Stimulated activated CD8-positive, alpha-beta memory T cell treated with anti-CD3 and anti-CD28 coated beads, Interleukin-15, amount 100 ng/mL, for 24 hours (primary cell): ENCODE measurements at regions not wholly inside any gene's neighbourhood (a gene's known extent, or its start where the extent isn't known, plus 50 kb on each side); places are given as distances from the start of the nearest gene placed in this dataset.

ENCODE experiments used
- DNase-seq: peaks from one replicate; pipeline ENCODE4 v3.0.0-alpha.2; 2020; ENCODE audit warnings: low read depth

DNA sequence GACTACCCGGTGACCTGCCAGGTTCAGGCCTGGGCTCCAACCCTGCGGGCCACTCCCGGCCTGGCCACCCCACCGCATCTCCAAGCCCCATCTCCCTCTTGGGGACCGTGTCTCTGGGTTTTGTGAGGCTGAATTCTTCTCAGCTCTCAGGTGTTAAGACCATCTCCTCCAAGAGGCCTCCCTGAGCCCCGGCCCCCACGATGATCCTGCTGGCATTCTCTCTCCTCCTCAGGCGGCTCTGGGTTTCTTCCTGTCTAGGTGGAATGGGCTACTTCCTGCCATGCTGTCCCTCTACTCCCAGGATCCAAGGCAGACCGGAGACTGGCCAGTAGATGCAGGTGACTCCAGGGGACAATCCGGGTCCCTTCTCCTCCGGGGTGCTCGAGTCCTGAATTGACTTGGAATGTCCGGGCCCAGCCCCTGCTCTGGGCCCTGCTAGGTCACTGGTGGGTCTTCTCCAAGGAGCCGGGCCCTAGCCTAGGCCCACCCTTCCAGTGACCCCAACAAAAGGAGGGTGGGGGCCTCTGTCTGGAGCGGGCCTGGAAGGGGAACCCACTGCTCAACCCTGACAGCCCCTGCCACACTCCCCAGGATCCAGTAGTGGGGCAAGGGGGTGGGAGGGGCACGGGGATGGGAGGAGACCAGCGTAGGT, 219.8 kb downstream of the C9orf50 start:
- no peak for DNase-seq

DNA sequence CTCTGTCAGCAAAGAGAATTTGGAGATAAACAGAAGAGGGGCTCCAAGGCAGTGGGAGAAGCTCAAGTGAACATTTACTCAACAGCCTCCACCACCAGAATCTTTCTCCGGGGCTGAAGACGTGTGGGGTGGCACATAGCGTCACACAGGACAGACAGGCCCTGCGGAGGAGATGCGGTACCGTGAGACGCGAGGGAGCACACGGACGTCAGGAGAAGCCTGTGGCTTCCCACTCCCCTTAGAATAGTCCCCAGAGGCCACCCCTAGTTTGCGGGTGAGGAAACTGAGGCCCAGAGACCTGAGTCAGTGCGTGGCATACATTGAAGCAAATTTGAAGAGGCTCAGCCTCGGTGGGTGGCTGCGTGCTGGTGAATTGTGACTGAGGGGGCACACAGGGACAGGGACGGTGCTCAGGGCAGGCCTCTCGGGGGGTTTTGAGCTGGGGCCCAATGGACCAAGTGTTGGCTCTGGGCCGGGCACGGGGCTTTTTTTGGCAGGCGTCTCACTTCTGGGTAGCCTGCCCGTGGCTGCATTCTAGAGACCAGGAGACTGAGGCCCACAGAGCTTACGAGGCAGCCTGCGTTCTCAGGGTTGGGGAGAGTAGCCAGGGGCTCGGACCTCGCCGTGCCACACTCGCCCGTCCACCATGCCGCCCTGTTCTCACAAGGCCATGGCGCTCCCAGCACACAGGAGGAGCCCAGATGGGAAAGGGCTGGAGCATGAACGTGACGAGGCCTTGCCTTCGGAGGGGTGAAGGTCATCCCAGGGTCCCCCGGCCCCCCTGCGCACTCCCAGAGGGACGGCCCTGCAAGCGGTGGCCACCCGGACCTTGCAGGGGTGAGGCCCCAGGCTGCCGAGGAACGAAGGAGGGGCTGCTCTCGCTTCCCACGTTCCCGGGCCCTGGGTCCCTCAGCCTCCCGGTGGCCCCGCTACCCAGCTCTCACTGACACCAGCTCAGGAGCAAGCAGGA, 220.6 kb downstream of the C9orf50 start:
- DNase-seq = no peak

DNA sequence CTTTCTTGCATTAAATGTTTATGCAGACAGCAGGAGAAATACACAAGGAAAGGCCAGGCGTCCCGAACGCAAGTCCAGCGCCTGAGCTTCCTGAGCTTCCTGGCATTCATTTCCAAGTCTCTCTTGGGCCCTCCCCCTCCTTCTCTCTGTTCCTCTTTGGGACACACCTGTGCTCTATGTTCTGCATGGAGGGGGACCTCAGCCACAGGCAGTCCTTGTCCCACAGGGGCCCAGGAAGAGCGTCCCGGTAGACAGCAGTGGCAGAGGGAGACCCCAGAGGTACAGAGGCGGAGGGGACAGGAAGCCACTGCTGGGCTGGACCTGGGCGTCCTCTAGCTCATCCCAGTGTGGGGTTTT, 221.3 kb downstream of the C9orf50 start:
- DNase-seq = no peak

DNA sequence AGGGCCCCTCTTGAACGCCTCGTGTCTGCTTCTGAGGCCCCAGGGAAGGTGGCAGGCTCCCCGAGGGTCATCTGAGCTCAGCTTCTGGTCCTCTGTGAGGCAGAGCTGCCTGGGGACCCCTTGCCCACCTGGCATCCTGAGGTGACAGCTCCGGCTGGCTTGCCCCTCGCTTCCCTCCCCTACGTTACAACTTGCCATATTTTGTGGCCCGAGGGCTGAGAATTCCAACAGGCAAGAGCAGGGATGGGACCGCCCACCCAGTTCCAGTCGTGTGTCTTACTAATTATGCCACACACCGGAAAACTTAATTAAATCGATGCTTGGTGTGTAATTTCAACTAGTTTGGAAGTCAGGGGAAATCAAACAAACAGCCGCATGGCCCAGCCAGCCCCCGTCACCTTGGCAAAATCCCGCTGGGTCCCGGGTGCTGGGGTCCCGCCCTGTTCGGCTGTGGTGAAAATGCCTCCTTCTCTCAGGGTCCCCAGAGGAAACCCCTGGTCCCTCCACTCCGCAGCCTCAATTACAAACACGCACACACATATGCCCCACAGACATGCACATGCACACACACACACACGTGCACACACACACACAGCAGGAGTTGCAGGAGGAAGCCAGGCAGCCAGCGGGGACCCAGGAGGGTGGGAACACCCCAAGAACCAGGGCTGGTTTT, 221.0 kb upstream of the IER5L start:
- no peak for DNase-seq

DNA sequence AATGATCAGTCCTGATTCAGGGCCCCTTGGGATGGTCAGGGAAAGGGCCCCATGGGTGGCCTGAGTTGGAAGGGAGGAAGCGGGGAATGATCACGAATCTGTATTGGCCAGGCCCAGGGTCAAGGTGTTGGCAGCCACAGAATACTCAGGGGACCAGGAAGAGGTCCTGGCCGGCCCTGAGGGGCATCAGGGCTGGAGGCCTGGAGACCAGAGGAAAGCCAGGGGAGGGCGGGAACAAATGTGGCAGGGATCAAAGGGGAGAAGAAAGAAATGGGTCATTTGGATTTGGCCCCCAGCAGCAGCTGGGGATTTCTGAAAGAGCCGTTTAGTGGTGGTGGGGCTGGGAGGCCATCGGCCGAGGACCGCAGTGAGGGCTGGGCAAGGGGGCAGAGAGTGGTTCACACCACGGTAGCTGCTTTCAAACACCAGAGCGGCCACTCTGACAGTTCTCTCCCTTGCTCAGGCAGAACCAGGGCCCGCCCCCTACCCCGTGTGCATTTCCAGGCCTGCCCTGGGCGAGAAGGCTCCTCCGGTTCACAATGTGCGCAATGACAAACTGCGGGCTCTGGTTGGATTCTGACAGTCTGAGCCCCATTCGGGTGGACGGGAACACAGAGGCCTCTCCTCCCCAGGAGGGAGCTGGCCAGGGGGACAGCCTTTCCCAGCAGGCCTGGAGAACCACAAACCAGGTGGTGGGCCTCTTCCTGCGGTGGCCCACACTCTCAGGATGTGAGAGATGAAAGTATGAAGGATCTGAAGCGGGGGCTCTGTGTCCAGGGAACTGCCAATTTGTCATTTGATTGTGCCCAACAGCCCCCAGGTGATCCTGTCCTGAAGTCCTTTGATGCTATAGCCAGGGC, 220.3 kb upstream of the IER5L start:
- no peak for DNase-seq

DNA sequence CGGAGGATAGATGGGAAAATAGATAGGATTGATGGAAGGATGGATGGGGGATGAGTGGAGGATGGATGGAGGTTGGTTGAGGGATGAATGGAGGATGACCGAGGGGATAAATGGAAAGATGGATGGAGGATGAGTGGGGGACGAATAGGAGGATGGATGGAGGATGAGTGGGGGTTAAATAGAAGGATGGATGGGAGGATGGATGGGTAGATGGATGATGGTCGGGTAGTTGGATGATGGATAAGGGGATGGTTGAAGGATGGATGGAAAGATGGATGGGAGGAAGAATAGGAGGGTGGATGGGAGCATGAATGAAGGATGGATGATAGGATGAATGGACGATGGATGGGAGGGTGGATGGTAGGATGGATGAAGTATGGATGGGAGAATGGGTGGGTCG, 219.3 kb upstream of the IER5L start:
- no peak for DNase-seq

DNA sequence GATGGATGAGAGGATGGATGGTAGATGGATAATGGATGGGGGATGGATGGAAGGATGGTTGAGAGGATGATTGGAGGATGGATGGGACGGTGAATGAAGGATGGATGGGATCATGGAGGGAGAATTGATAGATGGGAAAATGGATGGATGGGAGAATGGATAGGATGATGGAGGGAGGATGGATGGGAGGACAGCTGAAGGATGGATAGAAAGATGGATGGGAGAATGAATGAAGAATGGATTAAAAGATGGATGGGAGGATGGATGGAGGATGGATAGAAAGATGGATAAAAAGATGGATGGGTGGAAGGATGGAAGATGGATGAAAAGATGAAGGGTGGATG, 218.3 kb upstream of the IER5L start:
- DNase-seq = no peak

DNA sequence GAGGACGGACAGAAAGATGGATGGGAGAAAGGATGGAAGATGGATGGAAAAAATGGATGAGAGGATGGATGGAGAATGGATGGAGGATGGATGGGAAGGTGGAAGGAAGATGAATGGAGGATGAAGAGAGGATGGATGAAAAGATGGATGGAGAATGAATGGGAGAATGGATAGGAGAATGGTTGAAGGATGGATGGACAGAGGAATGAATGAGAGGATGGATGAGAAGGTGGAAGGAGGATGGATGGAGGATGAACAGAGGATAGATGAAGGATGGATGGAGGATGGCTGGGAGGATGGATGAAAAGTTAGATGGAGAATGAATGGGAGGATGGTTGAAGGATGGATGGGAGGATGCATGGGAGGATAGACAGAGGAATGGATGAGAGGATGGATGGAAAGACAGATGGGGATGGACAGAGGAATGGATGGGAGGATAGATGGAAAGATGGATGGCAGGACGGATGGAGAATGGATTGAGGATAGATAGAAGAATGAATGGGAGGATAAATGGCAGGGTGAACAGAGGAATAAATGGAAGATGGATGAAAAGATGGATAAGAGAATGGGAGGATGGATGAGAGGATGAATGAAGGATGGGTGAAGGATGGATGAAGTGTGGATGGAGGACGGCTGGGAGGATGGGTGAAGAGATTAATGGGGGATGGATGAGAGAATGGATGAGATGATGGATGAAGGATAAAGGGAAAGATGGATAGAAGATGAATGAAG, 217.7 kb upstream of the IER5L start:
- no peak for DNase-seq

DNA sequence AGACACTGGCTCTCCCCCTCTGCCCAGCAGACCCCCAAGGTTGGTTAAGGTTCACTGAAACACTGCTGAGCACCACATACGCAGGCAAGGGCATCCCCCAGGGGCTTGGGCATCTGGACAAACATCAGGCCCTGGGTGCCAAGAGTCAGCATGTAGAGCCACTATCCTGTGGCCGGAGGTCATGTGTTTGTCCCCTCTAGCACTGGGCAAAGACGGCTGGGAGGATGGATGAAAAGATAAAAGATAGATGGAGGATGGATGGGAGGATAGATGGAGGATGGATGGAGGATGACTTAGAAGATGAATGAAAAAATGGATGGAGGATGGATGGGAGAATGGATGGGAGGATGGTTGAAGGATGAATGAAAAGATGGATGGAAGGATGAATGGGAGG, 216.8 kb upstream of the IER5L start:
- no peak for DNase-seq

DNA sequence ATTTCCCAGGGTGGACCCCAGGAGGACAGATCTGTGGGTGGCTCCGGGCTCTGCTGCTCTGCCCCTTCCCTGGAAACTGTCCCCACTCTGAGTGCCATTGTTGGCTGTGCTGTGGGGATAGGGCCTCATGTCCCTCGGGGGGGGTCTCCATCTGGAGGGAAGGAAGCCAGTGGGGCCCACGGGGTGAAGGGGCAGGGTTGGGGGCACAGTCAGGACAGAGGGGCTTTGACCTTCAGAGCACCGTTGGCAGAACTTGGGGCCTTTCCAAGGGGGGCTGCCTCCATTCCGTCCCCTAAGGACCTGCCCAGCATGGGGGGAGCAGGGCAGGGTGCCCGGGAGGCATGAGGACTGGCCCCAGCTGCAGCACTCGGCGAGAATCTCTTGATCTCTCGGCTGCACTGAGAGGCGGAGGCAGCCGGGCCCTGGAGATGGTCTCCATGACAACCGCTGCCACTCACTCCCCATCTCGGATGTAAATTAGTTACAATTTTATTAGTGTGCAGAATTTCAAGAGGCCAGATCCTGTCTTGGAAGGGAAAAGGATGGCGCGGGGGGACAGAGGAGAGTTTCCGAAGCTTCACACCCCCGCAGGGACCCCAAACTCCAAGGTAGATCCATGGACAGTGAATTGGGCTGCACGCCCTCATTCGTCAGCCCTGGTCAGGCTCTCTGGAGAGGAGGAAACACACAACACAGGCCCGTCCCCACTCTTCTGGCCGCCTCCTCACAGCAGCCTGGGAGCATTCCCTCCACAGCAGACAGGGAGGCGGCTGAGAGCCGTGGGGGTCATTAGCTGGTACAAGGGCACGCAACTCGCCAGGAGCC, 216.2 kb upstream of the IER5L start:
- DNase-seq = no peak

DNA sequence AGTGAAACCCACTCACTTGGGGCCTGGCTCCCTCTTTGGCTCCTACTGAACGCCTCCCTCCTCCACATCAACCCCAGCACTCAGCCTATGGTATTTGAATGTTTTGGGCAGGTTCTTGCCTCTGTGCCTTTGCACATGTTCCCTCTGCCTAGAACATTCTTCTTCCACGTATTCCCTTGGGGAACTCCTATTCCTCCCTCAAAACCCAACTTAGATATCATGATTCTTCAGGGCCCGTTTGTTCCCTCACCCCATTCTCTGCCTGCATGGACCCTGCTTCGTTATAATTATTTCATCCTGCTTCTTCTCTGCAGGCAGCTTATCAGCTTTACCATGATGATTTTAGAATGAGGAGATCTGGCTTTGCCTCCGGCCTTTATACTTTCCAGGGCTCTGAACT, 215.0 kb upstream of the IER5L start:
- DNase-seq = no peak

DNA sequence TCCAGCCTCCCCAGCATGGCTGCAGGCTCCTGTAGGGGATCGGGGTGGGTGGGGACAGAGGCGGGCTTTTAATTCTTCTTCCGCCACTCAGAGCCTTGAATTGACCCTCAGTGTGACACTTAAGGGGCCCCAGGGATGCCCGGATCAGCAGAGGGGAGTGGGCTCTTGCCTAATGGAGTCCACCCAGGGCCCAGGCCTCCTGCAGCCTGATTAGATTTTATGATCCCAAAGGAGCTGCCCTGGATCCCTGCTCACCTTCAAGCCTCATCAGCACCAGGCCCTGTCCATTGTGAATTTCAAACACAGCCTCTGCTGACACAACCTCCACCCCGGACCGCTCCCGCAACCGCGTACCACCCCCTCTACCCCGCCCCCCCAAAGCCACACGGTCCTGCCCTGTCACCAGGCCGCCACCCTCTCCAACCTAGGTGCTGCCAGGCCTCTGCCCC, 214.1 kb upstream of the IER5L start:
- no peak for DNase-seq

DNA sequence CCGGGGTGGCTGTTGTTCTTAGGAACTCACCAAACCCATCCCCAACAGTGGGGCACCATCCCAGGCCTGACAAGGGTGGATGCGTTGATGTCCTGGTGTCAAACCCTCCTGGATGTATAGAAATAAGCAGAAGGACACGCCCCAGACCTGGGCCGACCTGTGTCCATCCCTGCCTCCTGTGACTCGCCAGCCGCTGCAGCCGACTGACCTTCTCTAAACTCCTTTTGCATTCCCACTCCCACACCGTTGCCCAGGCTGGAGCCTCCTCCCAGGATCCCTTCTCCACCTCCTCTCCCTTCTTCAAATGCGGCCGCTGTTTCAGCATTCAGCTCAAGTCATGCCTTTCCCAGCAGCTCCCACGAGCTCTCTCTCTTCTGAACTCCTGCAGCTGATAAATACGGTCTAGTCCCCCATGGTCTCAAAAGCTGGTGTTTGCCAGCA, 213.2 kb upstream of the IER5L start:
- no peak for DNase-seq

DNA sequence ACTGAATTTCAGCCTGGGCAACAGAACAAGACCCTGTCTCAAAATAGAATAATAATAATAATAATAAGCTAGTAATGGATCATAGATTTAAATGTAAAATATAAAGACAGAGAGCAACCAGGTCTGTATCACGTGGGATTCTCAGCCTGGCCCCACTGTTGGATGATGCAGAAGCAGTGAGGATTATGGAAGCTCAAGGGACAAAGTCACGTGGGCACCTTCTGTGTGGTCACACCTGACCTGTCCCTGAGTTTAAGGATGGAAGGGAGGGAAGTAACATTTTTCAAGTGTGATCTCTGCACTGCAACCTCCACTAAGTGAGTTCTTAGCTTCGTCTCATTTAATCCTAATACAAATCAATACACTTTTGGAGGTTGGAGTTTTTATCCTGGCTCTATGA, 212.5 kb upstream of the IER5L start:
- no peak for DNase-seq

DNA sequence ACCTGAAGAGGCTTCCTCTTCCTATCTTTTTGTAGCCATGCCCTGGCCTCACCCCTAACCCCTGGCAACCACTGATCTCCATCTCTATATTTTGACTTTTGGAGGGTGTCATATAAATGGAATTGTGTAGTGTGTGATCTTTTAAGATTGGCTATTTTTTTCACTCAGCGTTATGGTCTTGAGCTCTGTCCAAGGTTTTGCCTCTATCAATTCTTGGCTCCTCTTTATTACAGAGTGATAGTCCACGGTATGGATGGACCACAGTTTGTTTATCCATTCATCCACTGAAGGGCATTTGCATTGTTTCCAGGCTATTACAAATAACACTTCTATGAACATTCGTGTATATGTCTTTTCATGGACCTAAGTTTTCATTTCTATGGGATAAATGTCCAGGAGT, 209.8 kb upstream of the IER5L start:
- no peak for DNase-seq

DNA sequence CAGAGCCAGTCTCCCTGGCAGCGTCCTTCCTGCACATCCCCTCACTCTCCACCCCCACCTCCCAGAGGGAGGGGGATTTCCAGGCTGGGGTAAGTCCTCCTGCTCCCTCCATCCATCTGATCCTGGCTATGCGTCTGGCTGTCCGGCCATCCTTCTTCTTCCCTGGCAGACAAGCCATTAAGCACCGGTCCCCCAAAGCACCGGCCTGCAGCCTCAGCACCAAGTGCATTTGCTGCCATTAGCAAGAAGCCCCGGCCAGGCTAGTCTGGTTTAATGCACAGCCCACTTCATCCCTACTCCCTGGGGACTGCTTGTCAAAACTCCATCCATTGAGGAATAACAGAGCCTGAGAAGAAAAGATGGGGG, 208.7 kb upstream of the IER5L start:
- DNase-seq = no peak

DNA sequence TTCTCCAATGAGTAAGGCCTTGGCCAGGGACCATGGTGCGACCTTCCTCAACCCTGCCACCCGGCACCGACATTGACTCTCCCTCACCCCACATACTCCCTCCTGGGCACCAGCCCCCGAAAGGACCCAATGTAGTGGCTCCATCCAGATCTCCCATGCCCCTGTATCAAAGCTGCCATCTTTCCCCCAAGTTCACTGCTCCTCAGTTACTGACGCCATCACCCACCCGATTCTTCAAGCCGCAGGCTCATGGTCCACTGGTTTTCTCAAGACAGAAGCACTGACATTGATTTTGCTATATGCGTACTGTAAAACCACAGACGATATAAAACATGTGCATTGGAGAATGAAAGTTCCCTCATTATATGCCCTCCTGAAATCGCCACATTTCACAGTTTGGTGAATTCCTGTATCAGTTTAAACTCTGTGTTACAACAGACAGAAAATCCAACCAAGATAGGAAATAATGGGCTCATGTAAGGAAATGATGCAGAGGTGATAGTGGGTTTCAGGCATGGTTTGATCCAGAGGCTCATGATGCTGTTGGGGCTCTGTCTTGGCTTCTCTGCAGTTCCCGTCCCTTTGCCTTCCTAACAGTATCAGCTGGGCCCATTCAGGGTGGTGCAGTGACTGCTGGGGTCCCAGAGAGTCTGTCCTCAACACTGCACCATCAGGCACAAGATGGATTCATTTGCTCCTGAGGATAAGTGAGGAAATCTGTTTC, 207.3 kb upstream of the IER5L start:
- DNase-seq = no peak

DNA sequence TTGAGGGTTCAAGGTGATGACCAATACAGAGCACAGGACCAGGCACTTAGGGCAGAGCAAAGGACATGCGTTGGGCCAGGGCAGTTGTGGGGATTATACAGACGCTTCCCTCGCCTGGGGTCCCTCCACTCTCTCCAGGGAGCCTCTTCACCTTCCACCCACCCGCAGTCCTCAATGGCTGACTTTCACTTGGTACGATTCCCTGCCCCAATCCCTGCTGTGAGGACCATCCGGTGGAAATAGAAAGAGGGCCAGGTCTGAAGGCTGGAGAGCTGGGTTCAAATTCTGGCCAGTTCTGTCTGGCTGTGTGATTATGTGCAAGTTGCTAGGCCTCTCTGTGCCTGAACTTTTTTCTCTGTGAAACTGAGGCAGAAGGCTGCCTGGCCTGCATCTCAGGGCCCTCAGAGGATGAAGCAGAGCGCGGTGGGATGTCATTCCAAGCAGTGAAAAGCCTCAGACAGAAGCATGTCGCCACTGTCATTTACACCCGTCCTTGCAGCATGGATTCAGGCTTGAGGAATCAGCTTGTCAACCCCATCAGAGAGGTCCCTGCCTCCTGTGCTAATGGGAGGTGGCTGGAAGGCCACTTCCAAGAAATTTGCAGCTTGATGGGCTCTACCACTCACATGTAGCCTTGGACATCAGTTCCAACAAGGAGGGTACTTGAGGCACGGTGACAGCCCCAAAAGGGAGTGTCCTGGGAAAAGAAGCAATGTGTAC, 206.6 kb upstream of the IER5L start:
- no peak for DNase-seq
